ENCODE measurements at regions not wholly inside any gene's neighbourhood (a gene's known extent, or its start where the extent isn't known, plus 50 kb on each side); places are given as distances from the start of the nearest gene placed in this dataset.

GRCh38 chr5:171603591-171603990, 182.0 kb upstream of the SMIM23 start:
- no peak for DNase-seq (ENCODE audit: low read depth)

- DNase-seq (ENCODE audit: low read depth): no peak
These were observed 181.4 kb upstream of the SMIM23 start for GRCh38 chr5:171604195-171604594.

DNA sequence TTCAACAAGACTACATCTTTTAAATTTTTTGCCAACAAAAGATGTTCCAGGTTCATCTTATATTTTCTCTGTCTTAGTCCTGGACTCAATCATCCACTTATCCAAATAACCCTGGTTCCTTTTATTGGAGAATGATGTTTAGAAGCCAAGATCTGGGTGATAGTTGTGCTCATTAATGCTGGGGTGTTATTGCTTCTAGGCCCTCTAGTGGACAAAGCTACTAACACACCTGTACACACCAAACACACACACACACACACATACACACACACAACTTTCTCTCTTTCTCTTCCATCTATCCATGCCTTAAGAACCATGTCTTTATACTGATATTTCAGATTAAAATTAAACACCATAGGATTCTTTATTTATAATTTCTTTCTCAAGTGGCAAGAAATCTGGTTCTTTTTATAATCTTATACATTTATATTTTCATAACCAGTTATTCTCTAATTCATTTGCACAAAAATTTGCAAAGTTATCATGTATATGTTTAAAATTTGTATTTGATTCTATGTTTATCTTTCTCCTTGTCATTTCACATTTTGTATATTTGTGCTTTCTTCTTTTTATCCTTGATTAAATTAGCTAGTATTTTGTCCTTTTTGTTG, 179.1 kb upstream of the SMIM23 start:
- no peak for DNase-seq (ENCODE audit: low read depth)

GRCh38 chr5:171607863-171608262, 177.8 kb upstream of the SMIM23 start:
- DNase-seq (ENCODE audit: low read depth): no peak

- no peak for DNase-seq (ENCODE audit: low read depth)
These were observed 175.7 kb upstream of the SMIM23 start for GRCh38 chr5:171609806-171610452.

DNA sequence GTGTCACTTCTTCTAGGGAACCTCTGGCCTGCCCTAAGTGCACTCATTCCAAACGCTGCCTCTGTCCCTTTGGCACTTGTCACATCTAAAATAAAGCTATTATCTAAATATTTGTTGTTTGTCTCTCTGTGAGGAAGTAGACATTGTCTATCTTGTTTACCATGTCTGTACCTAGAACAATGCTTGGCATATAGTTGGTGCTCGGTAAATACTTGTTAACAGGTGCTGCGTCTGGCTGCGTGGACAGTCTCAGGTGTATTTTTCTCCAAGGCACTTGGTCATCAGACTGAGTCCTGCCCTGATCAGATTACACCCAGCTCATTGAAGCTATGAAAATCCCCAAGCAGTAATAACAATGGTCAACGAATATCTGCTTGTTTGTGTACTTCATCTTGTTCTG, 174.9 kb upstream of the SMIM23 start:
- DNase-seq (ENCODE audit: low read depth): no peak

- DNase-seq (ENCODE audit: low read depth): no peak
These were observed 172.9 kb upstream of the SMIM23 start for GRCh38 chr5:171612749-171613148.

DNA sequence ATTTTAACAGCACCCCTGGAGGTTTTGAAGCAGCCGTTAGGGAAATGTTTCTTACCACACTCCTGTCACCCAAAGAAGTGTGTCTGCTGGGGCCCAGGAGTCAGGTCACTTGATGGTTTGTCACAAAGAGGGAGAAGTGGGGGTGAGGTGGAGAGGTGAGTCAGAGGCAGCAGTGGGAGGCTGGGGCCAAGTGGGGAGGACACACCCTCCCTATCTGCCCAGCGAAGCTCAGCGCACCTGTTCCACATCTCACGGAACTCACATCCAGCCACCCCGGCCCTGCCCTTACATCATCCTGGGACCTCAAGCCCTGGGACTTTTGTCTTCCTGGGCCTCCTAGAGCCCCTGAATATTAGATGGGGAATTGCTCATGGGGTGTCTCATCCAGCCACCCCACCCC, 171.1 kb upstream of the SMIM23 start:
- DNase-seq (ENCODE audit: low read depth): no peak

DNA sequence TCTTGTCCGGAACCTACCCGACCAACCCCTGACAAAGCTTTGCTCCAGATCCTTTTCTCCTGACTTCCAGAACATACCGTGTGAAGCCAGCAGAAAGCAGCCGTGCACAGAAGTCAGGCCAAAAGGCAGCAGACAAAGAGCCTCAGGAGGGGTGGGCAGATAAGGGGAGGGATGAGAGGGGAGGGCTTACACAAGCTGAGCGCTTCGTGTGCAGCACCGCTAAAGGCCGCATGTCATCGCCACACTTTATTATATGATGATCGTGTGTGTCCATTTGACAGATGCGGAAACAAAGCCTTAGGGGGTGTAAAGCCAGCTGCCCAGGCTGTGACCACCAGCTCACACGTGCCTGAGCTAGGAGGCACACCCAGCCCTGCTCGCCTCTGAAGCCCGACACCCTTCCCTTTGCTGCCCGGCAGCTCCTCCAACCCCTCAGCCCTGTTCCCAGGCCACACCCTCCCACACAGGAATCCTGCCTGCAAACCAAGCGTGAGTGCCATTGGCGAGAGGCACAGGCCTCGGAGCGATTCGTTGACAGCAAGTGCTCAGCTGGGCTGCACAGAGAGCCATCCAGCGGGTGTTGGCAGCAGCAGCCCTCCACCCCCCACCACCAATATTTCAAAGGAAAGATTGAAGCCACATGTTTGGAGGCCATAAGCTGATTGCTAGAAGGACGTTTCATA, 170.5 kb upstream of the SMIM23 start:
- no peak for DNase-seq (ENCODE audit: low read depth)

DNA sequence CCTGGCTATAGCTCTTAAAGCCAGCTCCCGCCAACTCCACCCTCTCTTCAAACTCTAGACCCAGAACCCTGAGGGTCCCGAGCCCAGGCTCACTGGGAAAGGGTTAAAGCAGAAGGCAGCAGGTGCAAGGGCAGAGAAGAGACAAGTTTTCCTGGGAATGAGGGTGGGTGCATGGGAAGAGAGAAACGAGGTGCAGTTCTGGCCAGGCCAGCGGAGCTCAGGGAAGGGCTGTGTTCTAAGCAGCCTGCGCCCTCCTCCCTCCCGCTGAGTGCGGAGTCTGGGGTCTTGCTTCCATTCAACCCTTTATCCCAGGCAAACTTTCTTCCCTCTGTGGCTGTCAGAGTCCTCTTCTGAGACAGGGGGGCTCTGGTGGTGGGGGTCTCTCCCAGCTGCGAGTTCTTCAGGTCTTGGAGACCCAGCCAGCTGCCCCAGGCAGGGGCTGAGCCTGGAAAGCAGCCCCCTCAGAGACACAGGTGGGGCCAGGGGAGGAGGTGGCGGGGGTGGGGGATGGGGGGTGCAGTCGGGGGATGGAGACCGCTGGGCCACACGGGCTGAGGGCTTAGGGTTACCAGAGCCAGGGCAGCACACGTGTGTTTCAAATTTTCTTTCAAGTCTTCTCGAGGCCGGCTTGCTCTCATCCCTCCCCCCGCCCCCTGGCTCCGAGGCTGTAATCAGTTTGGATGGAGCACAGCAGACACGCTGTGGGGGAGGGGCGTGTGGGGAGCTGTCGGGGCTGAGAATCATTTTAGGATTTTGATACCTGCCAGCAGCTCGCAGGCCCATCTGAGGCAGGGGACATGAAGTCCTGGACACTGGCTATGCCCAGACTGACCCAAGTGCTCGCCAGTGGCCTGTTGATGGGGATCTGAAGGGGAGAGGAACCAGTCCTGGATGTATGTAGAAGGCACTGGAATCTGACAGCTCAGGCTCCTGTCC, 169.6 kb upstream of the SMIM23 start:
- no peak for DNase-seq (ENCODE audit: low read depth)

- DNase-seq (ENCODE audit: low read depth): no peak
These were observed 168.4 kb upstream of the SMIM23 start for GRCh38 chr5:171617266-171617665.

DNA sequence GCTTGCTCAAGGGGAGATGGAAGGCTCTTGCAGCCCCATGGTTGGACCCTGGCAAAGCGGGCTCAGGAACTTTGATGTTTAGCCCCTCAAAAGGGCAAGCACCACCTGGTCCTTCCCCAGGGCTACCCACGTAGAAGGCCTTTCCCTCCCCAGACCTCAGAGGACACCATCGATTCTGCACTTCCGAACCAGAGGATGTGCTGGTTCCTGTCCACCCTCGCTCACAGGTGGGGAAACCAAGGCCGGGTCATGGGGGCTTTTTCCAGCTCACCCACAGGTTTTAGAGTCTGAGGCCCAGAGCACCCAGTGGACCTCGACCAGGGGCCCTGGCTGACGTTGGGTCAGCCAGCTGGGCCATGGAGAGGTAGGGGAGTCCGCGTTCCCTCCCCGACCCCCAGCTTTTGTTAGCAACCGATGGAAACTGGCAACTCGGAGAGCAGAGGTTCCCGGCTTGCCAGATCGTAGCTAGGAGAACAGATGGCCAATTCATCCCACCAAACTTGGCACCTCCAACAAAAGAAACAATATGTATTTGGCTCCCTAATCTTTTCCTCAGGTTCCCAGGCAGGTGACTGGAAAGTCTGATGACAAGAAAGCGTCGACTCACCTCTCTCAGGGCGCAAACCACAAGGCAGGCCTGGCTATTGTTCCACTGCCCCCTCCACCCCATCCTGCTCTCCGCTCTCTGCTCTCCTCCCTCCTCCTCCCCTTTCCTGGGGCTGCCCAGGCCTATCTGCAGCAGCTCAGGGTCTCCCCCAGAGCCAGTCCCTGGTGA, 167.6 kb upstream of the SMIM23 start:
- no peak for DNase-seq (ENCODE audit: low read depth)

DNA sequence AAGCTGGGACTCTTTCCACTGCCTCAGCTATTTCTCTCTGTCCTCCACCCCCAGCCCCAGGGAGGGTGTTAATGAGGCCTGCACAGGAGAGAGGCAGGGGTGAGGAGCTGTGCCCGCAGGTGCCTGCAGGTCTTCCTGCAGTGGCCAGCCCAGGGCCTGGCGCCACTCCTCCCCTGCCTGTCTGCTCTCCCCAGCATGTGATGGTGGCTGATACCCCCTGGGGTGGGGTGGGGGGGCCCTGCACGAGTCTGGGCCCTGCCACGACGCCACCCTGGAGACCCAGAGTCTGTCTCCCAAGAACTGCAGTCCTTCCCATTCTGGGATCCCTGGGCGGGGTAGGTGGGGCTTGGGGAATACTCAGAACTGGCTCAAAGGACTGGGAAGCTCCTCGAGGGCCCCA, 166.4 kb upstream of the SMIM23 start:
- DNase-seq (ENCODE audit: low read depth): no peak

DNA sequence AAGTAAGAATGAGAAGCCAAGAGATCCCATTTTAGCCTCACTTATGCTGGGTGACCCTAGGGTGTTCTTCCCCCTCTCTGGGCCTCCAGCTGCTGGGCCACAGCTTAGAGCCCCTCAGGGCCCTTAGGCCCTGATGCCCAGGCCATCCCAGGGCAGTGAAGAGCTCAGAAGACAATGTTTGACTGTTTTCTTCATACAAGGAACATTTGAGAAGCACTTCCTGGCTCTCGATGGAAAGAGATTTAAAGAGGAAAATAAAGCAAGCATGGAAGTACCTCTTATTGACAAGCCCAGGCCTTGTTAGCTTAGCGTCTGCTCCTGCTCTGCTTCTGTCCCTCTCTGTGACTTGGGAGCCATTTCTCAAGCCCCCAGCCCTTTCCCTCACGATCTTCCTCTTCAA, 165.9 kb upstream of the SMIM23 start:
- no peak for DNase-seq (ENCODE audit: low read depth)

DNA sequence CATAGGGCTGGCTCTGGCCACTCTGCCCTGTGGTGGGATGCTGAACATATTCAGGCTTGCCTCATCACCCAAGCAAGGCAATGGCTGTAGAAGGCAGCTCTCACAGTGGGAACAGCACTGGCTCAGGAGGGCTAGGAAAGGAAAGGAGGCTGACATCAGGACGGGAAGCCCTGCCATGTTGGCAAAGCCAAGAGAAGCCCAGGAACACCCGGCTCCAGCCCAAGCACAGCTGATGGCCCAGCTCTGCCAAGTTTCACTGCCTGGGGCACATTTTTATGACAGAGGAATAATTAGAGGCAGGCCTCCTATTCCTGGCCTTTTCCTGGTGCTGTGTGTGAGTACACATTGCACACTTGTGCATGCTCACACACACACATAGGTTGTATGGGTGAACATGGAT, 163.6 kb upstream of the SMIM23 start:
- DNase-seq (ENCODE audit: low read depth): no peak

- DNase-seq (ENCODE audit: low read depth): no peak
These were observed 162.5 kb upstream of the SMIM23 start for GRCh38 chr5:171623107-171623506.

DNA sequence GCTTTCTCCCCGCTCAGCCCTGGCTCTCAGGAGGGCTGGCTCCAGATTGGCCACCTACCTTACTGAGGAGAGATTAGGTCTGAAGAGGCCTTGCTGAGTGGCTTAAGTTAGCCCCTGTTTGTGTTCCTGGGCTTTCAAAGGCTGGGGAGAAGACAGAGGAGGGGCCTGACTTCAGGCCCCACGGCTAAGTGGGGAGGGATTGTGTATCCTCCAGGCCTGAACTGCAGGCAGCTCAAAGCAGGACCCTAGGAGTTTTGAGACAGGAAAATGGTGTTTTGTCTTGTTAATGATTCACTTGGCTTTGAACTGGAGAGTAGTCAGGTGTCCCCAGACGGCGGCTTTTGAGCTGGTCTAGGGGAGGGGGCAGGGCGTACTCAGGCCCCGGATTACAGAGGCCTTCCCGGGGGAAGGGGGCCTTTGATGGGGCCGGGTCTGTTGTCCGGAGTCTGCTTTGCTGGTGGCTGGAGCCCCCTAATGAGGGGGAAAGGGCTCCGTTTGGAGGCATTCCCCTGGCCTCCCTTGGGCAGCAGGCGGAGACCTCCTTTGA, 162.0 kb upstream of the SMIM23 start:
- no peak for DNase-seq (ENCODE audit: low read depth)

DNA sequence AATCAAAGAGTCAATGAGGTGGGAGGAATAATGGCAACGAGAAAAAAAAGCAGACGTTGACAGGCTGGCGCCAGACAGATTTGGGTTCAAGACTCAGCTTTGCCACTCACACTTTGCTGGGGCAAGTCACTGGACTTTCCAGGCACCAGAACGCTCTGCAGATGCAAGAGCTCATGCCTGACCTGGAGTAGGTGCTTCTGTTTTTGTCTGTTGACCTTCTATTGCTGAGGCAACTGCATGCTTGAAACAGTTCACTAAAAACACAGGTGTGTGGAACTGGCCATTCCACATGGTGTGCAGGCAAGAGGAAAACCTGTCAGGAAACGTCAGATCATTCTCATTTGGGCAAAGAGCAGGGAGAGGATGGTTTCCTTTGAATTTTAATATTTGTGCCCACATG, 161.2 kb upstream of the SMIM23 start:
- no peak for DNase-seq (ENCODE audit: low read depth)

GRCh38 chr5:171625646-171626045, 160.0 kb upstream of the SMIM23 start:
- DNase-seq (ENCODE audit: low read depth): no peak

GRCh38 chr5:171627936-171628632, 157.5 kb upstream of the SMIM23 start:
- DNase-seq (ENCODE audit: low read depth): no peak

DNA sequence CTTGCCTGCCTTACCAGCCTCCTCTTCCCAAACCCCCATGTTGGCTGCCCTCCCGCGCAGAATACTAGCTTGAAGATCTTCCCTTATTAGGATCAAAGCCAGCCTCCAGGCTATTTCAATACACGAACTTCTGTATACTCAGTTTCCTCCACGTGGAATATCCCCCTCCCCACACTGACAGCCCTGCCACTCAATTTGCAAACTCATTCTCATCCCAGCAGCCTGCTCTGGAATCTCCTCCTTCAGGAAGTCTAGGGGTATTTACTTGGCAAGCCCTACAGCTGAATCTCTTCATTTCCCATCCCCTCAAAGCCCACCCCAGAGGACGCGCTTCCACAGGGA, 157.0 kb upstream of the SMIM23 start:
- DNase-seq (ENCODE audit: low read depth): no peak
